Mucosa of descending colon (tissue), 3 donors: ENCODE measurements at regions not wholly inside any gene's neighbourhood (a gene's known extent, or its start where the extent isn't known, plus 50 kb on each side); places are given as distances from the start of the nearest gene placed in this dataset.

Source experiments
- ATAC-seq: fragments of 200-7000 bp; cut with Tn5 transposase; one replicate; pipeline ENCODE4 v1.9.1; 2020; ENCODE audit warnings: mild to moderate bottlenecking, moderate library complexity
- DNase-seq, 3 donors: peaks; one replicate each; pipeline ENCODE4 v3.0.0-alpha.2; 2020
- H3K36me3 ChIP-seq: fragments of 200-600 bp; one replicate; pipeline ENCODE4 v1.8.0; 2021; ENCODE audit warnings: low read depth, mild to moderate bottlenecking
- H3K4me1 ChIP-seq: fragments of 200-600 bp; one replicate; pipeline ENCODE4 v1.8.0; 2021; ENCODE audit warnings: low read depth, mild to moderate bottlenecking
- H3K4me3 ChIP-seq: fragments of 200-600 bp; one replicate; pipeline ENCODE4 v1.8.0; 2021; ENCODE audit warnings: mild to moderate bottlenecking
- H3K9me3 ChIP-seq: fragments of 200-600 bp; one replicate; pipeline ENCODE4 v1.8.0; 2021; ENCODE audit warnings: mild to moderate bottlenecking
- intact Hi-C, 2 donors: fragments of 100-400 bp; cut with DNase I in 1 of 2; cut with micrococcal nuclease in 1 of 2; formaldehyde crosslinking; loops; one replicate each; pipeline versions ENCODE4 v1.11.0 to v1.11.1; 2022; cut with DNase I, micrococcal nuclease
- TF ChIP-seq, protein P1 (sequence below): fragments of 200-600 bp; IDR thresholded peaks from one replicate; pipeline ENCODE4 v1.8.0; 2022; ENCODE audit warnings: antibody characterized with exemption, mild to moderate bottlenecking
- donor health status: DM: no; HTN: no; CAD: no; lungs with moderate emphysema.
- donor health status: DM: no; HTN: no; CAD: no.
- donor health status: DM: no; HTN: yes; CAD: no.

DNA sequence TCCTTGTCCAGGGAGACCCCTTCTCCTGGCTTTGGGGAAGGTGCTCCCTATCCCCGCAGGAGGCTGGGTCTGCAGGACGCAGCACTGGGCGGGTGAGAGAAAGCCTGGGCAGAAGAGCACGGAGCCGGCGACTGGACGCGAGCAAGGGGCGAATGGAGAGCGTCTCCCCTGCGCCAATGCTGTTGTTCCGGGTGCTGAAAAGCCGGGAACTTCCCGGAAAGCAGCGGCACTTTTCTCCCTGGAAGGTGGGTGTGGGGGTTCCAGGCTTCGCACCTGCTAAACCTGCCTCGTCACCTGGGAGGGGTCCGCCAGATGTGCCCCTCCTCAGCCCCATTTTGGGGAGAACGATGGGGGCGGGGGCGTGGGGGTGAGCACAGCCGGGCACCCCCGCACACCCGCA is 417.1 kb upstream of the TMTC1 start:
- H3K4me3 ChIP-seq, result no peak overlapping the region
- ATAC-seq (no peak), DNase-seq (no peak)
- no peaks in the 10 kb centered on the region for H3K4me1 ChIP-seq
- intact Hi-C loops, result no loop called here
- TF ChIP-seq, protein P1, sequence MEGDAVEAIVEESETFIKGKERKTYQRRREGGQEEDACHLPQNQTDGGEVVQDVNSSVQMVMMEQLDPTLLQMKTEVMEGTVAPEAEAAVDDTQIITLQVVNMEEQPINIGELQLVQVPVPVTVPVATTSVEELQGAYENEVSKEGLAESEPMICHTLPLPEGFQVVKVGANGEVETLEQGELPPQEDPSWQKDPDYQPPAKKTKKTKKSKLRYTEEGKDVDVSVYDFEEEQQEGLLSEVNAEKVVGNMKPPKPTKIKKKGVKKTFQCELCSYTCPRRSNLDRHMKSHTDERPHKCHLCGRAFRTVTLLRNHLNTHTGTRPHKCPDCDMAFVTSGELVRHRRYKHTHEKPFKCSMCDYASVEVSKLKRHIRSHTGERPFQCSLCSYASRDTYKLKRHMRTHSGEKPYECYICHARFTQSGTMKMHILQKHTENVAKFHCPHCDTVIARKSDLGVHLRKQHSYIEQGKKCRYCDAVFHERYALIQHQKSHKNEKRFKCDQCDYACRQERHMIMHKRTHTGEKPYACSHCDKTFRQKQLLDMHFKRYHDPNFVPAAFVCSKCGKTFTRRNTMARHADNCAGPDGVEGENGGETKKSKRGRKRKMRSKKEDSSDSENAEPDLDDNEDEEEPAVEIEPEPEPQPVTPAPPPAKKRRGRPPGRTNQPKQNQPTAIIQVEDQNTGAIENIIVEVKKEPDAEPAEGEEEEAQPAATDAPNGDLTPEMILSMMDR, result no peak
- no peaks in the 10 kb centered on the region for H3K36me3 ChIP-seq
- no peaks in the 10 kb centered on the region for H3K9me3 ChIP-seq

DNA sequence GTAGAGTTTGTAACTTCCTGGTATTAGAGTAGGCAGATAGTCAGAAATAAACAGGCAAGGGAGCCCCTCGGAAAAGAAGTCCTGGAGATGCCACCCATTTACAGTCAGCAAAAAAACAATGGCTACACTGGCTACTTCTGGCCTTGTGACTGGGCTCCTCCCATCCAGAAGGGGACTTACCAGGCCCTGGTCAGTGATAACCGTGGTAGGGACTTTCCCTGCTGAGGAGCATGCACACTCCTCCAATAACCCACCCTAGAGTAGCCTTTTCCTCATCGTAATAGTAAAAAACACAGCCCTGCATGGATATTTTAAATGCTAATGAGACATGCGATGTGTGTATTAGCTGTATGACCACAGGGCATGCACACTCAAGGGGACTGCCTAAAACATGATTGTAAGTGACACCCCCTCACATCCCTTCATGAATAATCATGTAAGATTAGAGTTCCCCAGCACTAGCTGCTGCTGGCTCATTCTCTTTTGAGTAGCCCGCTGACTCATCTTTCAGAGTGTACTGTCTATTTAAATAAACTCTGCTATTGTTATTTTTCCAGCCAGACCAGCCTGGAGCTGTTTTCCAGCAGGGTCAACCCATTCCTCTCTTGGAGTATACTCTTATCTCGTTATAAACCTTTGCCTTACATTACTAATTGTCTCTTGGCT is 413.8 kb upstream of the TMTC1 start:
- no peaks in the 10 kb centered on the region for H3K36me3 ChIP-seq
- intact Hi-C loops, result no loop called here

DNA sequence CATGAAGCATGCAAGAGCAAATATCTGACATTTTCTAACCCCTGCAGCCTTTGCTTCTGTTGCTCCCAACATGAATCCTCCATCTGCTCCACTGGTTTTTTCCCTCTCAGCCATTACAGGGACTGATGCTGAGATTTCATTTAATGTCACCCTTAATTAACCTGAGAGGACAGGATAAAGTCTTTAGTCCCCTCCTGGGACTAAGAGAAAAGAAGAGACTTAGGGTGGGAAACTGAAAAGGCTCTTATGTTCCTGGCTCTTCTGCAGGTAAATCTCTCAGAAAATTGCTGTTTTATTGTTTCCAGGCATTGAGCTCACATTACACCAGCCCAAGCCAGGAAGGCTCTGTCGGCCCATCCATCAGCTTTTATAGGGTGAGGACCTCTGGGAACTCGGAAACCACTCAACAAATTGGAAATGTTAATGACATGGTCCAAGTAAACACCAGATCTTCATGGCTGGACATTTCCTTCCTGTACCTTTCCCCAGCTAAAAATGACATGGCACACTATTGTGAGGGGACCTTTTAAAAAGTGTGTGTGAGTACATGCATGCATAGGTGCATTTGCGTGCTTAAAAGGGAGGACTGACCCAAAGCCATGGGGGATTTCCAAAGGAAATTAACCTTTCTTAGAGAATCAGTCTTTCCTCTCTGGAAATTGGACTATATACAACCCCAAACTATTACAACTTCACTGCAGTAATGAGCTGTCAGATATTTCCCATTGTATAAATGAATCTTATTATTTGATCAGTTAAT is 408.1 kb upstream of the TMTC1 start:
- no peak for ATAC-seq
- intact Hi-C loops, result no loop called here
- H3K9me3 ChIP-seq, result no peaks in the 10 kb centered on the region
- no peaks in the 10 kb centered on the region for H3K36me3 ChIP-seq
- TF ChIP-seq, protein P1, result no peak
- H3K4me3 ChIP-seq, result no peak overlapping the region
- no peak for DNase-seq
- H3K4me1 ChIP-seq, result no peaks in the 10 kb centered on the region

More for the DNA sequence above, 413.8 kb upstream of the TMTC1 start:
- DNase-seq (no peak), ATAC-seq (no peak)
- TF ChIP-seq, protein P1, result no peak
- no peak overlapping the region for H3K4me3 ChIP-seq
- H3K4me1 ChIP-seq, result no peaks in the 10 kb centered on the region
- H3K9me3 ChIP-seq, result no peaks in the 10 kb centered on the region

DNA sequence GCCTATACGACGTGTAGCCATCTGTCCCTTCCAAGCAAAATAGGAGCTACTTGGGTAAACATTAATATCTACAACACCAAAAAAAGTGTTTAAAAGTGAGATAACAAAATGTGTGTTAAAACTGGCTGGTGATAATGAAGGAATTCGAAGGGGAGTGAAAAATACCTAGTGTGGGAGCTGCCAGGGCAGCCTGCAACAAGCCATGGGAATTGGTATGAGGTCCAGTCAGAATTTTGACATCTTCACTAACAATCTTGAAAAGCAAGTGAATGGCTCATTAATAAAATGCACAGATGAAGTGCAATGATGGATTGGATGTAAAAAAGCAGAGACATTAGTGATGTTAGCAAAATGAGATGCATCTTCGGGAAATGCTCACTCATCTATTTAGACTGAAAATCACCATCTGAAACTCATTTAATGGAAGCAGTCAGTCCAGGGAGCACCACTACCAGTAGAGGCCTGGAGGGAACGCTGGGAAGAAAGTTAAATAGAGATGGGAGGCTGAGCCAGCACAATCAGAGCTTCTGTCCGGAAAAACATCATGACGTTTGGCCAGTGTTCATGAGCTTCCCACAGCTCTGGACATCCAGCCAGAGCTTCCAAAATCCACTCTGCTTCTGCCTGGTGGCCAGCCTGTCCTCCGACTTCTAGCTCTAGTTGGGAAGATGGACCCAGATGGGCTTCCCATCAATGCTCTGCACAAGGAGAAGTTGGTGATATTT is 405.0 kb upstream of the TMTC1 start:
- H3K4me3 ChIP-seq, result no peak overlapping the region
- H3K36me3 ChIP-seq, result no peaks in the 10 kb centered on the region
- no peaks in the 10 kb centered on the region for H3K4me1 ChIP-seq
- DNase-seq (no peak), ATAC-seq (no peak)
- intact Hi-C loops, result no loop called here
- TF ChIP-seq, protein P1, result no peak
- H3K9me3 ChIP-seq, result no peaks in the 10 kb centered on the region

DNA sequence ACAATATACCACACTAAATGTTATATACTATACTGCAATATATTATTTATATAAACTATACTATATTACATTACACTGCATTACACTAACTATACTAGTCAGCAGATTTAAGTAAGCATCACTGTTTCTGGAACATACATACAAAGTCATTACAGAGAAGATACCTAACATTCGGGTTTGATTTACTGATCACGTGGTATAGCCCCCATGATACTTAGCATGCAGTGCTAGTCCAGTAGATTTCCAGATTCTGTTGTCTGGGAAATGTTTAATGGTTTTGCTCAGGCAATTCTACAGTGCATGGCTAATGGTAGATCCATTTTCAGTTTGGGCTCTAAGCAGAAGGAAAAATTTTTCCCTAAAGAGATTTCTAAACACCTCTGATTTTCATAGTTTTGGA is 403.7 kb upstream of the TMTC1 start:
- no peak overlapping the region for H3K4me3 ChIP-seq
- intact Hi-C loops, result no loop called here
- H3K9me3 ChIP-seq, result no peaks in the 10 kb centered on the region
- H3K4me1 ChIP-seq, result no peaks in the 10 kb centered on the region
- DNase-seq, result no peak
- ATAC-seq, result no peak
- TF ChIP-seq, protein P1, result no peak
- H3K36me3 ChIP-seq, result no peaks in the 10 kb centered on the region
